Testis (tissue), 2 donors: ENCODE measurements at regions not wholly inside any gene's neighbourhood (a gene's known extent, or its start where the extent isn't known, plus 50 kb on each side); places are given as distances from the start of the nearest gene placed in this dataset.

Experiments used
- DNase-seq: peaks from one replicate; pipeline ENCODE4 v3.0.0-alpha.2; 2019
- H3K27ac ChIP-seq, 2 donors: fragments of 200-600 bp; sonication (generic); one replicate each; pipeline ENCODE4 v1.5.1; 2019
- H3K27me3 ChIP-seq: fragments of 200-600 bp; sonication (generic); one replicate; pipeline ENCODE4 v1.5.1; 2019
- H3K36me3 ChIP-seq: fragments of 200-600 bp; sonication (generic); one replicate; pipeline ENCODE4 v1.5.1; 2017; ENCODE audit warnings: low read depth; ENCODE audit errors: missing control alignments
- H3K4me1 ChIP-seq: fragments of 200-600 bp; sonication (generic); one replicate; pipeline ENCODE4 v1.5.1; 2019
- H3K4me3 ChIP-seq, 2 donors: fragments of 200-600 bp; sonication (generic); one replicate each; pipeline ENCODE4 v1.5.1; 2017 to 2019
- H3K9me3 ChIP-seq: fragments of 200-600 bp; sonication (generic); one replicate; pipeline ENCODE4 v1.5.1; 2017
- POLR2A ChIP-seq: fragments of 450-650 bp; IDR thresholded peaks from one replicate; pipeline ENCODE4 v1.6.1; 2017; ENCODE audit warnings: antibody characterized with exemption, mild to moderate bottlenecking, moderate library complexity
- WGBS, 2 donors: methylation state at CpG; one replicate each; pipeline ENCODE4 v1.1.5; 2018; 5-methylcytosine and 5-hydroxymethylcytosine counted together
- intact Hi-C: fragments of 100-400 bp; cut with DNase I; formaldehyde crosslinking; loops from one replicate; pipeline ENCODE4 v1.15.1; 2023; ENCODE audit warnings: low total_unique reads
- TF ChIP-seq, protein P1 (sequence below), 3 experiments: fragments of 450-650 bp in 2 of 3; fragments of 200-600 bp in 1 of 3; sonication (generic) in 1 of 3; IDR thresholded peaks; one replicate each; pipeline ENCODE4 v1.5.1; 2016 to 2019; ENCODE audit warnings: antibody characterized with exemption in 3 of 3, mild to moderate bottlenecking in 2 of 3, moderate library complexity in 1 of 3

DNA sequence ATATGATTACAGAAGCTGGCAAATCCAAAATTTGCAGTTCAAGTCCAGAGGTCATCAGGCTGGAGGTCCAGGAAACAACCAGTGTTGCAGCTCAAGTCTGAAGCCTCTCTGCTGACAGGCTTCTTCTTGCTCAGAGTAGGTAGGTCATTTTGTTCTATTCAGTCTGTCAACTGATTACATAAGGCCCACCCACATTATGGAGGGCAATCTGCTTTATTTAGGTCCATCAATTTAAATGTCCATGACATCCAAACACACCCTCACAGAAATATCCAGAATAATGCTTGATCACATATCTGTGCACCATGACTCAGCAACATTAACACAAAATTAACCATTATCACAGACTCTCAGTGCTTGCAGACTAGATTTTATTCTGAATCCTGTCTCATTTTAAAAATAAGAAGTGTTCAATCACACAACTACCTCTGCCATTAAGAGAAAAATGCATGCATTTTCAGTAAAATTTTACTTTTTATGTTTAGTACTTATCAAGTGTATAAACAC lies 759.2 kb upstream of the ADGRB3 start:
- Histone ChIP-seq H3K4me3 (no peak overlapping the region), H3K9me3 (no peaks in the 10 kb centered on the region), H3K27ac (no peak overlapping the region), H3K27me3 (no peaks in the 10 kb centered on the region), H3K4me1 (no peaks in the 10 kb centered on the region), H3K36me3 (no peaks in the 10 kb centered on the region)
- TF ChIP-seq, protein P1, sequence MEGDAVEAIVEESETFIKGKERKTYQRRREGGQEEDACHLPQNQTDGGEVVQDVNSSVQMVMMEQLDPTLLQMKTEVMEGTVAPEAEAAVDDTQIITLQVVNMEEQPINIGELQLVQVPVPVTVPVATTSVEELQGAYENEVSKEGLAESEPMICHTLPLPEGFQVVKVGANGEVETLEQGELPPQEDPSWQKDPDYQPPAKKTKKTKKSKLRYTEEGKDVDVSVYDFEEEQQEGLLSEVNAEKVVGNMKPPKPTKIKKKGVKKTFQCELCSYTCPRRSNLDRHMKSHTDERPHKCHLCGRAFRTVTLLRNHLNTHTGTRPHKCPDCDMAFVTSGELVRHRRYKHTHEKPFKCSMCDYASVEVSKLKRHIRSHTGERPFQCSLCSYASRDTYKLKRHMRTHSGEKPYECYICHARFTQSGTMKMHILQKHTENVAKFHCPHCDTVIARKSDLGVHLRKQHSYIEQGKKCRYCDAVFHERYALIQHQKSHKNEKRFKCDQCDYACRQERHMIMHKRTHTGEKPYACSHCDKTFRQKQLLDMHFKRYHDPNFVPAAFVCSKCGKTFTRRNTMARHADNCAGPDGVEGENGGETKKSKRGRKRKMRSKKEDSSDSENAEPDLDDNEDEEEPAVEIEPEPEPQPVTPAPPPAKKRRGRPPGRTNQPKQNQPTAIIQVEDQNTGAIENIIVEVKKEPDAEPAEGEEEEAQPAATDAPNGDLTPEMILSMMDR (IDR thresholded peaks at IDR 0.05) = no peak
- no peak for DNase-seq
- intact Hi-C loops = no loop called here

DNA sequence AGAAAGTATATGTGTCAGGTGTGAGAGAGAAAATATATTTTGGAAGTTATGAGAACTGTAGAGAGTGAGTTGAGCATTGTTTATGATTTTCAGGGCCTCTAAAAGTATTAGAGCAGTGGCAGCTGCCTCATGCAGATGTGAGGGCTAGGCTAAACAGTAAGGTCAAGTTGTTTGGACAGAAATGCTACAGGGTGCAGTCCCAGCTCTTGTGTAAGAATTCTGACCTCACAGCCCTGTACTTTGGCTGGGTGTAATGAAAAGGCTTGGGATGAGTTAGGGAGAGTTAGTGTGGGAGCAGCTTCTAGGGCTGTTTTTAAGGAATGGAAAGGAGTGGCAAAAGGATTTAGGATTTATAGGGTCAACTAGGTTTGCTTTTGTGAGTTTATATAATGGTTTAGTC lies 764.8 kb upstream of the ADGRB3 start:
- TF ChIP-seq, protein P1 (IDR thresholded peaks at IDR 0.05) = no peak
- no peak for TF ChIP-seq POLR2A
- intact Hi-C loops = no loop called here
- no peak for DNase-seq

DNA sequence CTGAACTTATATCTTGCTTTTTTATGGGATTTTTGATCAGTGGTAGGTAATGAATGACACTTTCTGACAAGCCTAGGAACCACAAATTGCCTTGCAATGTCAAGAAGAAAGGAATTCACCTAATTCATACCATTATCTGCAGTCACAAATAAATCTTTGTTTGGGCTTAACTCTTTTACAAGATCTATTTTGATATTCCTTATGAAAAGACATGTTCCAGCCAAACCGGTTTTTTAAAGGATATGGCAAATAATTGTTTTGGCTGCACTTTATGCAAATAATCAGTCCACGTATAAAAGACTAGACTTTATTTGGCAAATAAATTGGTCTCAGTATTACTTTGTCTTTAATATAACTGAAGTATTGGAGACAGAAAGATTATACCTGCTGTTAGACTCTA lies 771.7 kb upstream of the ADGRB3 start:
- no peaks in the 10 kb centered on the region for H3K4me1 ChIP-seq
- WGBS, 2 donors = 76 to 78% methylated on average over 2 of the region's 2 CpGs
- no peaks in the 10 kb centered on the region for H3K9me3 ChIP-seq
- no peaks in the 10 kb centered on the region for H3K27me3 ChIP-seq
- no peaks in the 10 kb centered on the region for H3K36me3 ChIP-seq
- intact Hi-C loops = no loop called here
- DNase-seq = no peak
- H3K4me3 ChIP-seq = no peak overlapping the region
- TF ChIP-seq, protein P1 (IDR thresholded peaks at IDR 0.05) = no peak
- no peak for TF ChIP-seq POLR2A
- no peak overlapping the region for H3K27ac ChIP-seq

More for the DNA sequence above, 764.8 kb upstream of the ADGRB3 start:
- Histone ChIP-seq H3K27me3 (no peaks in the 10 kb centered on the region), H3K27ac (no peak overlapping the region), H3K36me3 (no peaks in the 10 kb centered on the region), H3K4me3 (no peak overlapping the region), H3K9me3 (no peaks in the 10 kb centered on the region), H3K4me1 (no peaks in the 10 kb centered on the region)

DNA sequence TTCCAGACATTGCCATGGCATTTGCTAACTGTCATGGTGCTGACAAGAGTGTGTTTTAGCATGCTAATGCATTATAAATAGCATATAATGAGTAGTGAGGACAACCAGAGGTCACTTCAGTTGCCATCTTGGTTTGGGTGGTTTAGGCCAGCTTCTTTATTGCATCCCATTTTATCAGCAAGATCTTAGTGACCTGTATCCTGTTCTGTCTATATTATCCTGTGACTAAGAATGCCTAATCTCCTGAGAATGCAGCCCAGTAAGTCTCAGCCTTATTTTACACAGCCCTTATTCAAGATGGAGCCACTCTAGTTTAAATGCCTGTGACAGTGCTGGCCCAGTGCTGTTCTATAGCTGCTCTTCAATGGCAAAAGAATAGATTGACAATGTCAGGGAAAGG lies 781.0 kb upstream of the ADGRB3 start:
- no peak for DNase-seq
- H3K36me3 ChIP-seq = no peaks in the 10 kb centered on the region
- TF ChIP-seq, protein P1 (IDR thresholded peaks at IDR 0.05) = no peak
- no peak for TF ChIP-seq POLR2A
- H3K4me3 ChIP-seq = no peak overlapping the region
- H3K27me3 ChIP-seq = no peaks in the 10 kb centered on the region
- no peaks in the 10 kb centered on the region for H3K9me3 ChIP-seq
- intact Hi-C loops = no loop called here
- H3K27ac ChIP-seq = no peak overlapping the region
- no peaks in the 10 kb centered on the region for H3K4me1 ChIP-seq

DNA sequence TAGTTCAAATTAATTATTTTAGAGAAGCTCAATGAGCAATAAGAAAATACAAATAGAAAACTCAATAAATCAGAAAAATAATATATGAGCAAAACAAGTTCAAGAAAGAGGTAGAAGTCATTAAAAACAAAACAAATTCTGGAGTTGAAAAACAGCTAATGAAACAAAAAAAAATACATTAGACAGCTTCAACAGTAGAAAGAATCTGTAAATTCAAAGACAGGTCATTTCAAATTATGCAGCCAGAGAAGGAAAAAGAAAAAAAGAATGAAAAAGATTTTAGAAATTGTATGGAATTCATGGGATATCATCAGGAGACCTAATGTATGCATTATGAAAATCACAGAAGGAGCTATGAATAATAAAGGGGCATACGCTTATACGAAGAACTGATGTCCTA lies 795.3 kb upstream of the ADGRB3 start:
- H3K36me3 ChIP-seq = no peaks in the 10 kb centered on the region
- intact Hi-C loops = no loop called here
- H3K27ac ChIP-seq = no peak overlapping the region
- DNase-seq = no peak
- no peaks in the 10 kb centered on the region for H3K4me1 ChIP-seq
- no peak overlapping the region for H3K4me3 ChIP-seq
- WGBS, 2 donors = 95 to 96% methylated on average over 2 of the region's 2 CpGs
- TF ChIP-seq POLR2A = no peak
- TF ChIP-seq, protein P1 (IDR thresholded peaks at IDR 0.05) = no peak
- H3K27me3 ChIP-seq = no peaks in the 10 kb centered on the region
- H3K9me3 ChIP-seq = no peaks in the 10 kb centered on the region
